CD14-positive monocyte (primary cell): ENCODE measurements at regions not wholly inside any gene's neighbourhood (a gene's known extent, or its start where the extent isn't known, plus 50 kb on each side); places are given as distances from the start of the nearest gene placed in this dataset.

Source experiments
- DNase-seq, 3 donors: peaks; one replicate each; pipeline ENCODE4 v3.0.0-alpha.2; 2011 to 2022
- H2AFZ ChIP-seq: 2 replicates; pipeline ENCODE4 v1.6.0; 2012; ENCODE audit warnings: mild to moderate bottlenecking, low read depth, low read length, inconsistent platforms; ENCODE audit not compliant: insufficient read depth, poor library complexity, severe bottlenecking
- H3K27ac ChIP-seq, 2 donors: 1 replicate in 1 of 2; 2 replicates in 1 of 2; pipeline ENCODE4 v1.5.1; 2012 to 2013; ENCODE audit warnings: low read length in 2 of 2, control low read depth in 1 of 2, inconsistent platforms in 1 of 2, low read depth in 1 of 2, mild to moderate bottlenecking in 1 of 2
- H3K27me3 ChIP-seq, 2 donors: one replicate each; pipeline versions ENCODE4 v1.6.0 to v1.6.1; 2011 to 2013; ENCODE audit warnings: low read length in 2 of 2; ENCODE audit not compliant: control insufficient read depth in 2 of 2, insufficient read depth in 2 of 2
- H3K36me3 ChIP-seq, 2 donors: replicated peaks in 1 of 2; 1 replicate in 1 of 2; 2 replicates in 1 of 2; pipeline versions ENCODE4 v1.5.1 to v1.6.1; 2012 to 2013; ENCODE audit warnings: low read length in 2 of 2, control low read depth in 1 of 2, inconsistent platforms in 1 of 2, mild to moderate bottlenecking in 1 of 2; ENCODE audit not compliant: insufficient read depth in 2 of 2, control insufficient read depth in 1 of 2
- H3K4me1 ChIP-seq, 2 donors: 1 replicate in 1 of 2; 2 replicates in 1 of 2; pipeline versions ENCODE4 v1.5.1 to v1.6.1; 2012 to 2013; ENCODE audit warnings: low read length in 2 of 2, control low read depth in 1 of 2, inconsistent platforms in 1 of 2, mild to moderate bottlenecking in 1 of 2, moderate library complexity in 1 of 2; ENCODE audit not compliant: insufficient read depth in 2 of 2, control insufficient read depth in 1 of 2
- H3K4me2 ChIP-seq: replicated peaks from 2 replicates; pipeline ENCODE3; 2012; ENCODE audit warnings: low read length, moderate library complexity, mild to moderate bottlenecking; ENCODE audit not compliant: poor library complexity, severe bottlenecking; ENCODE audit errors: extremely low read depth
- H3K4me3 ChIP-seq, 3 experiments: fragments of 200-600 bp in 1 of 3; sonication (generic) in 1 of 3; replicated peaks in 1 of 3; 1 replicate in 2 of 3; 2 replicates in 1 of 3; pipeline ENCODE4 v1.5.1; 2011 to 2013; ENCODE audit warnings: low read length in 3 of 3, mild to moderate bottlenecking in 3 of 3, control low read depth in 2 of 3, low read depth in 2 of 3, inconsistent platforms in 1 of 3, moderate library complexity in 1 of 3
- H3K79me2 ChIP-seq: 2 replicates; pipeline ENCODE4 v1.6.0; 2012; ENCODE audit warnings: mild to moderate bottlenecking, control low read depth, inconsistent platforms, low read length, moderate library complexity; ENCODE audit not compliant: insufficient read depth
- H3K9ac ChIP-seq: 2 replicates; pipeline ENCODE4 v1.6.0; 2017; ENCODE audit warnings: low read length, mild to moderate bottlenecking; ENCODE audit not compliant: insufficient read depth, poor library complexity, severe bottlenecking
- H3K9me3 ChIP-seq, 2 donors: replicated peaks in 1 of 2; 1 replicate in 1 of 2; 2 replicates in 1 of 2; pipeline versions ENCODE4 v1.5.1 to v1.6.1; 2012 to 2013; ENCODE audit warnings: low read length in 2 of 2, control low read depth in 1 of 2; ENCODE audit not compliant: control insufficient read depth in 1 of 2, insufficient read depth in 1 of 2
- H4K20me1 ChIP-seq: 2 replicates; pipeline ENCODE4 v1.6.0; 2012; ENCODE audit warnings: mild to moderate bottlenecking, low read length, control low read depth, moderate library complexity; ENCODE audit not compliant: insufficient read depth
- H3K27ac Mint-ChIP-seq, 7 donors: one replicate each; pipeline ENCODE4 v1.8.0; 2020; ENCODE audit warnings: mild to moderate bottlenecking in 7 of 7, mixed read lengths in 7 of 7, moderate library complexity in 6 of 7, inconsistent platforms in 2 of 7
- H3K27me3 Mint-ChIP-seq, 3 donors: one replicate each; pipeline ENCODE4 v1.8.0; 2021 to 2022; ENCODE audit warnings: low read depth in 3 of 3, mild to moderate bottlenecking in 3 of 3, mixed read lengths in 3 of 3, moderate library complexity in 3 of 3, inconsistent platforms in 1 of 3
- H3K36me3 Mint-ChIP-seq, 2 donors: one replicate each; pipeline ENCODE4 v1.8.0; 2020; ENCODE audit warnings: mixed read lengths in 2 of 2, inconsistent platforms in 1 of 2, mild to moderate bottlenecking in 1 of 2
- H3K4me1 Mint-ChIP-seq: one replicate; pipeline ENCODE4 v1.8.0; 2020; ENCODE audit warnings: mild to moderate bottlenecking, mixed read lengths
- H3K4me3 Mint-ChIP-seq, 2 donors: one replicate each; pipeline ENCODE4 v1.8.0; 2020; ENCODE audit warnings: mild to moderate bottlenecking in 2 of 2, mixed read lengths in 2 of 2, moderate library complexity in 1 of 2
- H3K9me3 Mint-ChIP-seq, 7 donors: one replicate each; pipeline ENCODE4 v1.8.0; 2020 to 2022; ENCODE audit warnings: mixed read lengths in 7 of 7, mild to moderate bottlenecking in 6 of 7, moderate library complexity in 6 of 7, inconsistent platforms in 2 of 7
- CTCF ChIP-seq: fragments of 200-600 bp; IDR thresholded peaks from one replicate; pipeline ENCODE4 v1.8.0; 2022; ENCODE audit warnings: antibody characterized with exemption, mild to moderate bottlenecking
- WGBS: methylation state at CpG from one replicate; pipeline ENCODE4 v1.1.5; 2013; ENCODE audit warnings: missing lambda C conversion rate; ENCODE audit not compliant: insufficient coverage; 5-methylcytosine and 5-hydroxymethylcytosine counted together
- intact Hi-C, 2 donors: fragments of 100-400 bp; cut with micrococcal nuclease; formaldehyde crosslinking; loops; one replicate each; pipeline versions ENCODE4 v1.15.0 to v1.15.1; 2023

- H3K36me3 Mint-ChIP-seq = no peaks in the 10 kb centered on the region
- H3K9me3 Mint-ChIP-seq = peaks cover 0 to 7% (median 1%) of the 10 kb centered on the region in 7 donors
- no peaks in the 10 kb centered on the region for H3K4me1 ChIP-seq
- no peak overlapping the region for H3K27ac ChIP-seq
- TF ChIP-seq CTCF = no peak
- no peaks in the 10 kb centered on the region for H3K36me3 ChIP-seq
- H3K9me3 ChIP-seq = no peaks in the 10 kb centered on the region
- H3K4me1 Mint-ChIP-seq = no peaks in the 10 kb centered on the region
- intact Hi-C loops = no loop called here
- DNase-seq = no peak
- no peak overlapping the region for H3K4me2 ChIP-seq
- H3K27me3 ChIP-seq = no peaks in the 10 kb centered on the region
- no peak overlapping the region for H3K4me3 ChIP-seq
- no peak overlapping the region for H3K4me3 Mint-ChIP-seq
- no peaks in the 10 kb centered on the region for H3K79me2 ChIP-seq
- H3K9ac ChIP-seq = no peak overlapping the region
- no CpG with 5 or more reads among the region's 2 CpGs for WGBS
- peaks cover 0 to 2% (median 0%) of the 10 kb centered on the region in 3 donors for H3K27me3 Mint-ChIP-seq
- H4K20me1 ChIP-seq = no peaks in the 10 kb centered on the region
- no peak overlapping the region for H3K27ac Mint-ChIP-seq
- no peak overlapping the region for H2AFZ ChIP-seq
These were observed 171.0 kb downstream of the SLC4A3 start for GRCh38 chr2:219798430-219798829.

GRCh38 chr2:219803294-219803693 is 175.9 kb downstream of the SLC4A3 start:
- Mint-ChIP-seq H3K4me3 (no peak overlapping the region), H3K9me3 (peaks cover 0 to 4% (median 3%) of the 10 kb centered on the region in 7 donors), H3K27me3 (no peaks in the 10 kb centered on the region), H3K27ac (no peak overlapping the region), H3K4me1 (no peaks in the 10 kb centered on the region), H3K36me3 (no peaks in the 10 kb centered on the region)
- intact Hi-C loops = no loop called here
- Histone ChIP-seq H3K27ac (no peak overlapping the region), H3K4me3 (no peak overlapping the region), H3K4me1 (no peaks in the 10 kb centered on the region), H3K9ac (no peak overlapping the region), H3K79me2 (no peaks in the 10 kb centered on the region), H2AFZ (no peak overlapping the region), H3K27me3 (no peaks in the 10 kb centered on the region), H3K9me3 (no peaks in the 10 kb centered on the region), H4K20me1 (no peaks in the 10 kb centered on the region), H3K36me3 (no peaks in the 10 kb centered on the region), H3K4me2 (no peak overlapping the region)
- no peak for TF ChIP-seq CTCF
- DNase-seq = no peak
- WGBS = 100% methylated on average over 1 of the region's 2 CpGs
